GM13976 (cell line): ENCODE measurements at regions not wholly inside any gene's neighbourhood (a gene's known extent, or its start where the extent isn't known, plus 50 kb on each side); places are given as distances from the start of the nearest gene placed in this dataset.

Experiments
- DNase-seq: peaks from one replicate; pipeline ENCODE4 v3.0.0; 2012; ENCODE audit warnings: low spot score
- CTCF ChIP-seq: IDR thresholded peaks from 2 replicates; pipeline ENCODE4 v1.5.1; 2012; ENCODE audit warnings: borderline replicate concordance, mild to moderate bottlenecking; ENCODE audit not compliant: insufficient read depth; ENCODE audit errors: extremely low read depth, missing control alignments, control extremely low read depth
- in situ Hi-C: fragments of 300-500 bp; cut with MboI; formaldehyde crosslinking; loops from one replicate; pipeline ENCODE4 v1.12.0; 2022; ENCODE audit warnings: low sequenced_read_pairs, mixed read lengths, inconsistent platforms; ENCODE audit not compliant: unreplicated experiment

- no peak for TF ChIP-seq CTCF
- DNase-seq, result no peak
- in situ Hi-C loops, result no loop called here
Observed at GRCh38 chr4:8932884-8933283, 61.2 kb upstream of the HMX1 start.

GRCh38 chr4:8928074-8928473, 56.4 kb upstream of the HMX1 start:
- in situ Hi-C loops, result no loop called here
- no peak for TF ChIP-seq CTCF
- no peak for DNase-seq

GRCh38 chr4:8922481-8922880, 50.8 kb upstream of the HMX1 start:
- no peak for TF ChIP-seq CTCF
- no peak for DNase-seq
- in situ Hi-C loops, result loop anchor here (25.0 kb wide), 1 partner anchor 310 kb away; no protein-coding TSS in a partner anchor

- in situ Hi-C loops, result loop anchor here (25.0 kb wide), 1 partner anchor 309 kb away; no protein-coding TSS in a partner anchor
- no peak for DNase-seq
- TF ChIP-seq CTCF, result no peak
Observed at GRCh38 chr4:8921465-8921864, 49.8 kb upstream of the HMX1 start.
